ENCODE measurements at regions not wholly inside any gene's neighbourhood (a gene's known extent, or its start where the extent isn't known, plus 50 kb on each side); places are given as distances from the start of the nearest gene placed in this dataset.
"Not testable (repeated sequence)": the region's sequence is repeated elsewhere in the genome, so short reads cannot be mapped to it uniquely, and the experiment has no call there.

DNA sequence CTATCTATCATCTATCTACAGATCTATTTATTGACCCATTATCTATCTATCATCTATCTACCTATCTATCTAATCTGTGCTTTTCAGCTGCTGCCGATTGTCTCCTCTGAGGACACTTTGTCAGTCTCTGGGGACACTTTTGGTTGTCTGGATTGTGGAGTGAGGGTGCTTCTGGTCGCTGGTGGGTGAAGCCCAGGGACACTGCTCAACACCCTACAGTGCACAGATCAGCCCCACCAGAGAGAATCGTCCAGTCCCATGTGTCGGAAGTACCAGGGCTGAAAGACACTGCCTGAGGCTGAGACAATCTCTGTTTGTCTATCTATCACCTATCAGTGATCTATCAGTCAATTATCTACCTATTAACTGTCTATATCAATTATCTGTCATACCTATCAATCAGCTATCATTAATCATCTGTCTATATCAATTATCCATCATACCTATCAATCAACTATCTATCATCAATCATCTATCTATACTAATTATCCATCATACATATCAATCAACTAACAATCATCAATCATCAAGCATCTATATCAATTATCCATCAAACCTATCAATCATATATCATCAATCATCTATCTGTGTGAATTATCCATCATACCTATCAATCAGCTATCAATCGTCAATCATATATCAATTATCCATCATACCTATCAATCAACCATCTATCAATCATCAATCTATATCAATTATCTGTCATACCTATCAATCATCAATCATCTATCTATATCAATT lies 70.0 kb upstream of the PPP2R3B start:
- Mint-ChIP-seq H3K27ac (no peak overlapping the region), H3K9me3 (peaks cover 8% of the 10 kb centered on the region), H3K4me3 (no peak overlapping the region), H3K4me1 (ENCODE audit: low read depth) (no peaks in the 10 kb centered on the region), H3K36me3 (ENCODE audit: low read depth) (no peaks in the 10 kb centered on the region), H3K27me3 (no peaks in the 10 kb centered on the region)
- intact Hi-C loops (cut with micrococcal nuclease), result no loop called here

DNA sequence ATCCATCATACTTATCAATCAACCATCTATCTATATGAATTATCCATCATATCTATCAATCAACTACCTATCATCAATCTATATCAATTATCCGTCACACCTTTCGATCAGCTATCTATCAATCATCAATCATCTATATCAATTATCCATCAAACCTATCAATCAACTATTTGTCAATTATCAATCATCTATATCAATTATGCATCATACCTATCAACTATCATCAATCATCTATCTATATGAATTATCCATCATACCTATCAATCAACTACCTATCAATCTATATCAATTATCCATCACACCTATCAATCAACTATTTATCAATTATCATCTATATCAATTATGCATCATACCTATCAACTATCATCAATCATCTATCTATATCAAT lies 70.6 kb upstream of the PPP2R3B start:
- intact Hi-C loops (cut with micrococcal nuclease), result no loop called here

DNA sequence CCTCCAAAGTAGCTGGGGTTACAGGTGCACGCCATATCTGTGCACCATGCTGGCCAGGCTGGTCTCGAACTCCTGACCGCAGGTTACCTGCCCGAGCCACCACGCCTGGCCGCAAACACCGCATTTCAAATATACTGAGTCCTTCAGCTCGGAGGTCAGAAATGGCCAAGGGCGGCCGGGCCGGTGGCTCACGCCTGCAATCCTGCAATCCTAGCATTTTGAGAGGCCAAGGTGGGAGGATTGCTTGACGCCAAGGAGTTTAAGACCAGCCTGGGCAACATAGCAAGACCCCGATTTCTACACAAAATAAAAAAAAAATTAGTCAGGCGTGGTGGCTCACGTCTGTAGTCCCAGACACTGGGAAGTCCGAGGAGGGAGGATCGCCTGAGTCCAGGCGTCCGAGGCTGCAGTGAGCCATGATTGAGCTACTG lies 71.9 kb upstream of the PPP2R3B start:
- Mint-ChIP-seq H3K9me3 (peaks cover 21% of the 10 kb centered on the region), H3K36me3 (ENCODE audit: low read depth) (no peaks in the 10 kb centered on the region), H3K27me3 (no peaks in the 10 kb centered on the region), H3K27ac (no peak overlapping the region), H3K4me1 (ENCODE audit: low read depth) (no peaks in the 10 kb centered on the region), H3K4me3 (no peak overlapping the region)
- intact Hi-C loops (cut with micrococcal nuclease), result no loop called here

More for the DNA sequence above, 70.6 kb upstream of the PPP2R3B start:
- H3K9me3 Mint-ChIP-seq, result peaks cover 14% of the 10 kb centered on the region
- no peak overlapping the region for H3K27ac Mint-ChIP-seq
- H3K27me3 Mint-ChIP-seq, result no peaks in the 10 kb centered on the region
- H3K36me3 Mint-ChIP-seq (ENCODE audit: low read depth), result no peaks in the 10 kb centered on the region
- H3K4me3 Mint-ChIP-seq, result no peak overlapping the region
- no peaks in the 10 kb centered on the region for H3K4me1 Mint-ChIP-seq (ENCODE audit: low read depth)

DNA sequence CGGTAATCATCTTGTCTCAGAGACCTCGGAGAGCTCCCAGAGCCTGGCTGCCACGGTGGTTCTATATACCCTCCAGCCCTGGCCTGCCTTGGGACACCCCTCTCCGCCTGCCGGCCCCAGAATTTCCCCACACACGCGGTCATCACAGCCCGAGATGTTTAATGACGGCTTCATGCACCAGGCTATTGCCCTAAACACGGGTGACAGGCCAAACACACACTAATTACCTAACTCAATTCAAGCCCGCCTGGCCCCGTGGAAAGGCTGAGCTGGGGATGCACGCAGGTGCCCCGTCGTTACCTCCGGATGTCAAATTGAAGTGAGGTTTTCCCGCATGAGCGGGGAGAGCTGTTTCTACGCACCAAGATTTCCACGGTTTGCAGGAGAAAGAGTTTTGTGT lies 72.9 kb upstream of the PPP2R3B start:
- no peaks in the 10 kb centered on the region for H3K36me3 Mint-ChIP-seq (ENCODE audit: low read depth)
- H3K9me3 Mint-ChIP-seq, result peaks cover 21% of the 10 kb centered on the region
- H3K4me1 Mint-ChIP-seq (ENCODE audit: low read depth), result no peaks in the 10 kb centered on the region
- no peak overlapping the region for H3K27ac Mint-ChIP-seq
- H3K27me3 Mint-ChIP-seq, result no peaks in the 10 kb centered on the region
- intact Hi-C loops (cut with micrococcal nuclease), result no loop called here
- no peak overlapping the region for H3K4me3 Mint-ChIP-seq

DNA sequence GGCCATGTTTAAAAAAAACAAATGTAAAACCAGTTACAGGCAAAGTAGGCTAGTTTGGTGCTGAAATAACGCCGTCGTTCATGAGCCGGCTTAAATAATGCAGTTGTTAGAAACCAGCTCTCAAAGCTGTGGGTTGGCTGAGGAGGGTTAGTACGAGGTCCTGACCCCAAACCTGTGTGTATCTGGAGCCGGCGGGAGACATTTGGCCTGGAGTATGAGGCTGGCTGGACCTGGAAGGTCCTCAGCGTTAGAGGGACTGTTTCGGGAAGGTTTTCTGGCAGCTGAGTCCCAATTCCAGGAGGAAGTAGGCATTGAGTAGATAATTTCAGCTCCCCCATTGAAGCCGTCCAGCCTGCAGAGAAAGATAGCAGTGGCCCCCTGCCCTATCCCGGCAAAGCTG lies 73.4 kb upstream of the PPP2R3B start:
- Mint-ChIP-seq H3K4me1 (ENCODE audit: low read depth) (no peaks in the 10 kb centered on the region), H3K9me3 (peaks cover 21% of the 10 kb centered on the region), H3K4me3 (no peak overlapping the region), H3K27me3 (no peaks in the 10 kb centered on the region), H3K36me3 (ENCODE audit: low read depth) (no peaks in the 10 kb centered on the region), H3K27ac (no peak overlapping the region)
- intact Hi-C loops (cut with micrococcal nuclease), result no loop called here

DNA sequence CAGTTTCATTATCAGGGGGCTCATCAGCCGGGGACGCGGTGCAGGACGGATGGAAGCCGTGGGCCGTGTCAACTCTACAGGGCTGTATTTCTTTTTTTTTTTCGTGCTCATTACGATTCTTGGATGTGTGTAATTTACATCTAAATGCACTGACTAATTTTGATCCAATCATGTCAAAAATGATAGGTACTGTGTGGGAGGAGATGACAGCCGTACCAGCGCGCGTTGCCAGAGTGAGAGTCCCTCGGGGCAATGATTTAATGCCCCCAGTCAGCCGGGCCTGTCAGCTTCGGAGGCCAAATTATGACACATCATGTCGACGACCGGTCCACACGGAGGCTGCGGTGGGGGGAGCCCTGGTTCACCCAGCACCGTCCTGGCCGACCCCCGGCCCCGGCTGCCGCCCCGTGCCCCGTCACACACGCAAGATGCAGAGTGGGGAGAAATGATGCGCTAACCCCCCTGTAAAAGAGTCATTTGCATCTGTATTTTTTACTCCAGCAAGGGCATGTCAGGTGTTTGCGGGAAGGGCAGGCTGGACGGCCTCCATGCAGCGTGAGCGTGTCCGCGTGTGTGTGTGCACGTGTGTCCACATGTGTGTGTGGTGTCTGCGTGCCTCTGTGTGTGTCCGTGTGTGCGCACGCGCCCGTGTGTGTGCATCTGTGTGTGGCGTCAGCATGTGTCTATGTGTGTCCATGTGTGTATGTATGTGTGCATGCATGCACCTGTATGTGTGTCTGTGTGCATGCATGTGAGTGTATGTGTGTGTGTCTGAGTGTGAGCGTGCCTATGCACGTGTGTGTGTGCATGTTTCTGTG lies 74.3 kb upstream of the PPP2R3B start:
- Mint-ChIP-seq H3K4me3 (no peak overlapping the region), H3K27ac (no peak overlapping the region), H3K9me3 (peaks cover 21% of the 10 kb centered on the region), H3K36me3 (ENCODE audit: low read depth) (no peaks in the 10 kb centered on the region), H3K4me1 (ENCODE audit: low read depth) (no peaks in the 10 kb centered on the region), H3K27me3 (no peaks in the 10 kb centered on the region)
- intact Hi-C loops (cut with micrococcal nuclease), result no loop called here

DNA sequence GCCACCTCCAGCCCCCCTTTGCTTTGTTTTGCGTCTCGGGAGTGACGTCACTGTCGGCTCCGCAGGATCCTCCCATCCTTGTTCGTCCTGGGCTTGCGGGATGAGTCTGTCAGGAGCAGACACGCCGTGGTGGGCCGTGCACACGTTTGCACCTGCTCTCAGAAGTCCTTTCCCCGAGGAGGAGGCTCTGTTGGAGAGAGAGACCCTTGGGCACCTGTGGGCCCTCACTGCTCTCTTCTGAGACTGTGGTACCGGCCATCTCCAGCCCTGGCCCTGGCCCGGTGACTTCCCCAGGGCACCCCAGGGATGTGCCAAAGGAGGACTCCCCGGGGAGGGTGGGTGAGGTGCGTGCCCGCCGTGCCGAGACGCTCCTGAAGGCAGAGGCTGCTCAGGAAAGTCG lies 76.1 kb upstream of the PPP2R3B start:
- Mint-ChIP-seq H3K27ac (no peak overlapping the region), H3K27me3 (no peaks in the 10 kb centered on the region), H3K9me3 (peaks cover 21% of the 10 kb centered on the region), H3K4me3 (no peak overlapping the region), H3K36me3 (ENCODE audit: low read depth) (no peaks in the 10 kb centered on the region), H3K4me1 (ENCODE audit: low read depth) (no peaks in the 10 kb centered on the region)
- intact Hi-C loops (cut with micrococcal nuclease), result no loop called here

DNA sequence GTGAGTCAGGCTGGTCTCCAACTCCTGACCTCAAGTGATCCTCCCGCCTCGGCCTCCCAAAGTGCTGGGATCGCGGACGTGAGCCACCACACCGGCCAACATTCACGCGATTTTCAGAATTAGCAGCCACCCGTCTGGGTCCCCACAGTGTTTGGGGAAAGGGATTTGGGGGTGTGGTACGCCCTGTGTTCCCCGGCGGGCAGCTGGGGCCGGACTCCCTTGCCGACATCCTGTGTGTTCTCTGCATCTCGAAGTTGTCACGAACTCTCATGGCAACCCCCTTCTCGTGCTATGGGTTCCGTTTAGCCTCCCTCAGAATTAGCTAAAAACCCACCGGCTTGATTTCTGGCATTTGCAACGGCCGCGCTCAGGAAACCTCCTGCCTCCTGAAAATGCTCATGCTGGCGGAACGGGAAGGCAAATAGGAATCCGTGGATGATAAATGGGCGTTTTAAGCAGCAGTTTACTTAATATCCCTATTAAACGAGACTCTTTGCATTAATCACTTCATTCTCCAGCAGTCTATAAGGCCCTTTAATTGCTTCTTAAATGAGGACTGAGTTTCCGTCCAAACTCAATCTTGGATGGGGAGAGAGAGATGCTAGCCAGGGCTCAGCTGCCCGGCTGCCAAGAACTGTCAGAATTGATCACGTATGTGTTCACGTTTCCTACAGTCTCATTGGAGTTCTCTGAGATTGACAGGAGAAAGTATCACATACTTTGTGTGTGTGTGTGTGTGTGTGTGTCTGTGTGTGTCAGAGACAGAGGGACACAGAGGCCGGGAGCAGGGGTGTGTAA lies 78.9 kb upstream of the PPP2R3B start:
- H3K27me3 Mint-ChIP-seq, result no peaks in the 10 kb centered on the region
- no peak overlapping the region for H3K4me3 Mint-ChIP-seq
- intact Hi-C loops (cut with micrococcal nuclease), result no loop called here
- H3K27ac Mint-ChIP-seq, result no peak overlapping the region
- no peaks in the 10 kb centered on the region for H3K4me1 Mint-ChIP-seq (ENCODE audit: low read depth)
- H3K9me3 Mint-ChIP-seq, result peaks cover 26% of the 10 kb centered on the region
- no peaks in the 10 kb centered on the region for H3K36me3 Mint-ChIP-seq (ENCODE audit: low read depth)

DNA sequence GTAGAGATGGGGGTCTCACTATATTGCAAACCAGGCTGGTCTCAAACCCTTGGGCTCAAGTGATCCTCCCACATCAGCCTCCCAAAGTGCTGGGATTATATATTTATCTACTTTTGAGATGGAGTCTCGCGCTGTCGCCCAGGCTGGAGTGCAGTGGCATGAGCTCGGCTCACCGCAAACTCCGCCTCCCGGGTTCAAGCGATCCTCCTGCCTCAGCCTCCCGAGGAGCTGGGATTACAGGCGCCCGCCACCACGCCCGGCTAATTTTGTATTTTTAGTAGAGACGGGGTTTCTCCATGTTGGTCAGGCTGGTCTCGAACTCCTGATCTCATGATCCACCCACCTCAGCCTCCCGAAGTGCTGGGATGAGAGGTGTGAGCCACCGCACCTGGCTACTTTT lies 80.1 kb upstream of the PPP2R3B start:
- H3K27me3 Mint-ChIP-seq; intact Hi-C loops (cut with micrococcal nuclease); H3K4me3 Mint-ChIP-seq; H3K4me1 Mint-ChIP-seq (ENCODE audit: low read depth); H3K27ac Mint-ChIP-seq; H3K36me3 Mint-ChIP-seq (ENCODE audit: low read depth): not testable (repeated sequence)
- H3K9me3 Mint-ChIP-seq, result peaks cover 17% of the 10 kb centered on the region

DNA sequence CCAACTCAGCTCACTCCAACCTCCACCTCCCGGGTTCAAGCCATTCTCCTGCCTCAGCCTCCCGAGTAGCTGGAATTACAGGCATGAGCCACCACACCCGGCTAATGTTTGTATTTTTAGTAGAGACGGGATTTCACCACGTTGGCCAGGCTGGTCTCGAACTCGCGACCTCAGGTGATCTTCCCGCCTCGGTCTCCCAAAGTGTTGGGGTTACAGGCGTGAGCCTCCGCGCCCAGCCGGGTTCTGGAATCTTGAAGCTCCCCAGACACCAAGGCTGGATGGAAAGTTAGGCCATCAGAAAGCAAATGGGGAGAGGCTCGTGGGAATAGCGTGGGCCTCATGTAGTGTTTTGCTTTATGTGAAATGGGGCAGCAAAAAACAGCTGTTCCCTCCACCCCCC lies 81.0 kb upstream of the PPP2R3B start:
- intact Hi-C loops (cut with micrococcal nuclease); H3K4me3 Mint-ChIP-seq; H3K36me3 Mint-ChIP-seq (ENCODE audit: low read depth); H3K27me3 Mint-ChIP-seq; H3K27ac Mint-ChIP-seq; H3K4me1 Mint-ChIP-seq (ENCODE audit: low read depth): not testable (repeated sequence)
- H3K9me3 Mint-ChIP-seq, result peaks cover 13% of the 10 kb centered on the region

DNA sequence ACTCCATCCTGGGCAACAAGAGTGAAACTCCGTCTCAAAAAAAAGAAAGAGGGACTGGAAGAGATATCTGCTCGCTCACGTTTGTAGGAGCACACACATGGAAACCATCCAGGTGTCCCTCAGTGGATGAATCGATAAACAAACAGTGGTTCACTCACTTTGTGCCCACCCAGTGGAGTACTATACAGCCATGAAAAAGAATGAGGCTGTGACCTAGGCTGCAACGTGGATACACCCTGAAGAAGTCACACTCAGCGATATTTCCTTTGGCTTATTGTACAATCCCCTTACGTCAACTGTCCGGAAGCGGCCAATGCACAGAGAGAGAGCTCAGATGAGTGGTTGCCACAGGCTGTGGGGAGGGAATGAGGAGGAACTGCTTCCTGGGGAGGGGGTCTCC lies 82.3 kb upstream of the PPP2R3B start:
- peaks cover 15% of the 10 kb centered on the region for H3K9me3 Mint-ChIP-seq
- no peaks in the 10 kb centered on the region for H3K36me3 Mint-ChIP-seq (ENCODE audit: low read depth)
- H3K4me3 Mint-ChIP-seq, result no peak overlapping the region
- no peaks in the 10 kb centered on the region for H3K27me3 Mint-ChIP-seq
- no peak overlapping the region for H3K27ac Mint-ChIP-seq
- no peaks in the 10 kb centered on the region for H3K4me1 Mint-ChIP-seq (ENCODE audit: low read depth)
- intact Hi-C loops (cut with micrococcal nuclease), result no loop called here

DNA sequence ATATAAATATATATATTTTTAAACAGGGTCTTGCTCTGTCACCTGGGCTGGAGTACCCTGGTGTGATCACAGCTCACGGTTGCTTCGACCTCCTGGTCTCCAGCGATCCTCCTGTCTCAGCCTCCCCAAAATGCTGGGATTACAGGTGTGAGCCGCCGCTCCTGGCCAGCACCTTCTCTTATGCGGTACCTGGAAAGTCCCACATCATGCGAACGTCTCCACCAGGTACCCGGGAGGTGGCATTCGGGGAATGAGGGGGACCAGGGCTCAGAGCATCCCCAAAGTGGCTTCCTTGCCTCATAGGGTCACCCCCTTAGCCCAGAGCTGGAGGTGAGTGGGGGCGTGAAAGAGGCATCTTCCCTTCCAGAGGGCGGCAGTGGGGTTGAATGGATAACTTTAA lies 84.0 kb upstream of the PPP2R3B start:
- intact Hi-C loops (cut with micrococcal nuclease), result no loop called here
- H3K4me1 Mint-ChIP-seq (ENCODE audit: low read depth), result no peaks in the 10 kb centered on the region
- no peaks in the 10 kb centered on the region for H3K27me3 Mint-ChIP-seq
- no peak overlapping the region for H3K27ac Mint-ChIP-seq
- no peak overlapping the region for H3K4me3 Mint-ChIP-seq
- H3K9me3 Mint-ChIP-seq, result peaks cover 15% of the 10 kb centered on the region
- no peaks in the 10 kb centered on the region for H3K36me3 Mint-ChIP-seq (ENCODE audit: low read depth)

DNA sequence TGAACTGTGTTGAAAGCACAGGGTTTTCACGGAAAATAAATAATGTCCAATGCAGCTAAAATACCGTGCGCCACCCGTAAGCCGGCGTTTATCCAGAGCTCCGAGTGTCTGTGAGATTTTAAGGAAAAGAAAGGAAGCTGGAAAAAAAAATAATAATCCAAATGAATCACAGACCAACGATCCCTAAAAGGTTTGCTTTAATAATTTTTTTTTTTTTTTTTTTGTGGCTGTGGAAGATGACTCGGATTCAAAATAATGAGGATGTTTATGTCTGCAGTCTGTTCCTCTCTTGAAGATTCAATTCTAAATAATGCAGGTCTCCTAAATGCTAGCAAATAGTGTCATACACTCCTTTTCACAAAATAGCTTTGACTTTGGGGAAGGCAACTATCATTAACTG lies 84.6 kb upstream of the PPP2R3B start:
- H3K36me3 Mint-ChIP-seq (ENCODE audit: low read depth), result no peaks in the 10 kb centered on the region
- H3K27me3 Mint-ChIP-seq, result no peaks in the 10 kb centered on the region
- H3K9me3 Mint-ChIP-seq, result peaks cover 15% of the 10 kb centered on the region
- intact Hi-C loops (cut with micrococcal nuclease), result no loop called here
- no peaks in the 10 kb centered on the region for H3K4me1 Mint-ChIP-seq (ENCODE audit: low read depth)
- H3K4me3 Mint-ChIP-seq, result no peak overlapping the region
- no peak overlapping the region for H3K27ac Mint-ChIP-seq

DNA sequence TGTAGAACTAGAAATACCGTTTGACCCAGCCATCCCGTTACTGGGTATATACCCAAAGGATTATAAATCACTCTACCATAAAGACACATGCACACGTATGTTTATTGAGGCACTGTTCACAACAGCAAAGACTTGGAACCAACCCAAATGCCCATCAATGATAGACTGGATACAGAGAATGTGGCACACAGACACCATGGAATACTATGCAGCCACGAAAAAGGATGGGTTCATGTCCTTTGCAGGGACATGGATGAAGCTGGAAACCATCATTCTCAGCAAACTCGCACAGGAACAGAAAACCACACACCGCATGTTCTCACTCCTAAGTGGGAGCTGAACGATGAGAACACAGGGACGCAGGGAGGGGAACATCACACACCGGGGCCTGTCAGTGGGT lies 85.6 kb upstream of the PPP2R3B start:
- H3K27me3 Mint-ChIP-seq; H3K4me1 Mint-ChIP-seq (ENCODE audit: low read depth); intact Hi-C loops (cut with micrococcal nuclease); H3K4me3 Mint-ChIP-seq; H3K27ac Mint-ChIP-seq; H3K36me3 Mint-ChIP-seq (ENCODE audit: low read depth): not testable (repeated sequence)
- peaks cover 15% of the 10 kb centered on the region for H3K9me3 Mint-ChIP-seq

All from dendritic cell treated with granulocyte-macrophage colony-stimulating factor and Interleukin-4, amounts not matched to agents 40 ng/mL and 50 ng/mL, for 4 days (primary cell).